ENCODE measurements at regions not wholly inside any gene's neighbourhood (a gene's known extent, or its start where the extent isn't known, plus 50 kb on each side); places are given as distances from the start of the nearest gene placed in this dataset.

- Histone ChIP-seq H3K9me3 (replicated peaks in 1 of 3) (no peaks in the 10 kb centered on the region), H3K27ac (no peak overlapping the region), H3K27me3 (no peaks in the 10 kb centered on the region), H3K4me3 (no peak overlapping the region), H3K36me3 (replicated peaks in 1 of 2) (no peaks in the 10 kb centered on the region), H3K4me1 (replicated peaks in 1 of 2) (no peaks in the 10 kb centered on the region)
- intact Hi-C loops (cut with DNase I): no loop called here
- DNase-seq: no peak
- WGBS, 4 donors: 8 to 28% (median 25%) methylated on average over 4 of the region's 4 CpGs
- TF ChIP-seq CTCF (IDR thresholded peaks at IDR 0.05) (no peak), POLR2A (IDR thresholded peaks at IDR 0.05) (no peak)
These were observed 1351.5 kb downstream of the ZPLD1 start for GRCh38 chr3:103786296-103786695.

- H3K4me3 ChIP-seq: no peak overlapping the region
- DNase-seq: no peak
- intact Hi-C loops (cut with DNase I): no loop called here
- TF ChIP-seq CTCF (IDR thresholded peaks at IDR 0.05): no peak
- H3K36me3 ChIP-seq (replicated peaks in 1 of 2): no peaks in the 10 kb centered on the region
- no peaks in the 10 kb centered on the region for H3K9me3 ChIP-seq (replicated peaks in 1 of 3)
- no peaks in the 10 kb centered on the region for H3K4me1 ChIP-seq (replicated peaks in 1 of 2)
- 78 to 86% (median 82%) methylated on average over 3 of the region's 3 CpGs for WGBS, 4 donors
- no peaks in the 10 kb centered on the region for H3K27me3 ChIP-seq
- no peak overlapping the region for H3K27ac ChIP-seq
These were observed 1352.5 kb downstream of the ZPLD1 start for GRCh38 chr3:103787164-103787871.

GRCh38 chr3:103787879-103788278 is 1353.1 kb downstream of the ZPLD1 start:
- intact Hi-C loops (cut with DNase I): no loop called here
- no peaks in the 10 kb centered on the region for H3K9me3 ChIP-seq (replicated peaks in 1 of 3)
- no peaks in the 10 kb centered on the region for H3K4me1 ChIP-seq (replicated peaks in 1 of 2)
- no peak overlapping the region for H3K27ac ChIP-seq
- WGBS, 4 donors: 83 to 92% (median 87%) methylated on average over 2 of the region's 2 CpGs
- DNase-seq: no peak
- no peak overlapping the region for H3K4me3 ChIP-seq
- no peaks in the 10 kb centered on the region for H3K27me3 ChIP-seq
- no peaks in the 10 kb centered on the region for H3K36me3 ChIP-seq (replicated peaks in 1 of 2)
- TF ChIP-seq CTCF (IDR thresholded peaks at IDR 0.05) (no peak), POLR2A (IDR thresholded peaks at IDR 0.05) (no peak)

- no peak for DNase-seq
- WGBS, 4 donors: 54 to 82% (median 65%) methylated on average over 1 of the region's 1 CpG
- Histone ChIP-seq H3K4me3 (no peak overlapping the region), H3K27ac (no peak overlapping the region), H3K9me3 (replicated peaks in 1 of 3) (no peaks in the 10 kb centered on the region), H3K27me3 (no peaks in the 10 kb centered on the region), H3K4me1 (replicated peaks in 1 of 2) (no peaks in the 10 kb centered on the region), H3K36me3 (replicated peaks in 1 of 2) (no peaks in the 10 kb centered on the region)
- intact Hi-C loops (cut with DNase I): no loop called here
- TF ChIP-seq CTCF (IDR thresholded peaks at IDR 0.05): no peak
- TF ChIP-seq POLR2A (IDR thresholded peaks at IDR 0.05): no peak
These were observed 1357.1 kb downstream of the ZPLD1 start for GRCh38 chr3:103791786-103792515.
